Brain microvascular endothelial cell (primary cell): ENCODE measurements at regions not wholly inside any gene's neighbourhood (a gene's known extent, or its start where the extent isn't known, plus 50 kb on each side); places are given as distances from the start of the nearest gene placed in this dataset.
"Not testable (repeated sequence)": the region's sequence is repeated elsewhere in the genome, so short reads cannot be mapped to it uniquely, and the experiment has no call there.

Experiments used
- DNase-seq: peaks from one replicate; pipeline ENCODE4 v3.0.0-alpha.2; 2020
- H3K27ac ChIP-seq: fragments of 250-450 bp; sonication (Bioruptor Pico); 2 replicates; pipeline ENCODE4 v1.5.1; 2020; ENCODE audit warnings: mild to moderate bottlenecking, moderate library complexity
- H3K27me3 ChIP-seq: fragments of 250-450 bp; sonication (Bioruptor Pico); replicated peaks from 2 replicates; pipeline ENCODE4 v1.5.1; 2020; ENCODE audit warnings: mild to moderate bottlenecking
- H3K36me3 ChIP-seq: fragments of 250-450 bp; sonication (Bioruptor Pico); replicated peaks from 2 replicates; pipeline ENCODE4 v1.5.1; 2020; ENCODE audit warnings: mild to moderate bottlenecking
- H3K4me3 ChIP-seq: 2 replicates; pipeline ENCODE4 v1.5.1; 2011; ENCODE audit warnings: low read depth, mild to moderate bottlenecking, control low read depth, low read length, moderate library complexity
- CTCF ChIP-seq: IDR thresholded peaks from 2 replicates; pipeline ENCODE4 v1.5.1; 2011; ENCODE audit warnings: low read depth, mild to moderate bottlenecking, moderate library complexity, low read length, control low read depth, inconsistent platforms; ENCODE audit errors: missing control alignments
- in situ Hi-C: cut with HindIII; loops from 2 replicates; pipeline ENCODE4 v1.10.0; 2017; ENCODE audit warnings: low sequenced_read_pairs, low pct_ligation_motif_present

GRCh38 chr5:136754216-136754615 is 388.9 kb upstream of the TRPC7 start:
- TF ChIP-seq CTCF = no peak
- H3K36me3 ChIP-seq = no peaks in the 10 kb centered on the region
- H3K27ac ChIP-seq = no peak overlapping the region
- H3K4me3 ChIP-seq = no peak overlapping the region
- in situ Hi-C loops = no loop called here
- H3K27me3 ChIP-seq = no peaks in the 10 kb centered on the region
- DNase-seq = no peak

- TF ChIP-seq CTCF = no peak
- Histone ChIP-seq H3K4me3 (no peak overlapping the region), H3K36me3 (no peaks in the 10 kb centered on the region), H3K27me3 (no peaks in the 10 kb centered on the region), H3K27ac (peak overlapping the region; percentile 77)
- peak; percentile 19 for DNase-seq
- in situ Hi-C loops = no loop called here
These were observed 385.0 kb upstream of the TRPC7 start for GRCh38 chr5:136750224-136750862.

- Histone ChIP-seq H3K27ac (peak overlapping the region; percentile 77), H3K36me3 (no peaks in the 10 kb centered on the region), H3K4me3 (no peak overlapping the region), H3K27me3 (no peaks in the 10 kb centered on the region)
- no peak for TF ChIP-seq CTCF
- peak; percentile 59 for DNase-seq
- in situ Hi-C loops = no loop called here
These were observed 383.7 kb upstream of the TRPC7 start for GRCh38 chr5:136749016-136749415.

GRCh38 chr5:136743052-136743451 is 377.7 kb upstream of the TRPC7 start:
- no peak for TF ChIP-seq CTCF
- H3K36me3 ChIP-seq = no peaks in the 10 kb centered on the region
- no peak for DNase-seq
- H3K27me3 ChIP-seq = no peaks in the 10 kb centered on the region
- in situ Hi-C loops = no loop called here
- no peak overlapping the region for H3K4me3 ChIP-seq
- H3K27ac ChIP-seq = no peak overlapping the region

GRCh38 chr5:136740228-136740627 is 374.9 kb upstream of the TRPC7 start:
- Histone ChIP-seq H3K27me3 (no peaks in the 10 kb centered on the region), H3K36me3 (no peaks in the 10 kb centered on the region), H3K27ac (no peak overlapping the region), H3K4me3 (no peak overlapping the region)
- in situ Hi-C loops = no loop called here
- no peak for TF ChIP-seq CTCF
- no peak for DNase-seq

- in situ Hi-C loops, DNase-seq, H3K36me3 ChIP-seq, H3K27ac ChIP-seq, H3K4me3 ChIP-seq, H3K27me3 ChIP-seq: not testable (repeated sequence)
These were observed 373.9 kb upstream of the TRPC7 start for GRCh38 chr5:136739271-136739670.
